GM18505 (cell line): ENCODE measurements at regions not wholly inside any gene's neighbourhood (a gene's known extent, or its start where the extent isn't known, plus 50 kb on each side); places are given as distances from the start of the nearest gene placed in this dataset.
A peak's percentile ranks its signal among the peaks of the same experiment; 100 is the strongest.

Source experiments
- ATAC-seq: cut with Tn5 transposase; IDR thresholded peaks from one replicate; pipeline ENCODE4 v1.9.1; 2021; ENCODE audit not compliant: unreplicated experiment
- POLR2A ChIP-seq: IDR thresholded peaks from 4 replicates; pipeline ENCODE4 v1.6.1; 2011; ENCODE audit warnings: borderline replicate concordance; ENCODE audit not compliant: insufficient read depth, insufficient read length; ENCODE audit errors: extremely low read depth

GRCh38 chr3:153944084-153944483 lies 177.1 kb upstream of the ARHGEF26 start:
- no peak for TF ChIP-seq POLR2A
- no peak for ATAC-seq

GRCh38 chr3:153951276-153951675 lies 169.9 kb upstream of the ARHGEF26 start:
- no peak for ATAC-seq
- no peak for TF ChIP-seq POLR2A

GRCh38 chr3:153952091-153952490 lies 169.1 kb upstream of the ARHGEF26 start:
- TF ChIP-seq POLR2A: no peak
- ATAC-seq: no peak

- ATAC-seq: no peak
- TF ChIP-seq POLR2A: no peak
Observed at GRCh38 chr3:153956613-153957012, 164.6 kb upstream of the ARHGEF26 start.

GRCh38 chr3:153957421-153957820 lies 163.8 kb upstream of the ARHGEF26 start:
- ATAC-seq: no peak
- TF ChIP-seq POLR2A: no peak

- ATAC-seq: no peak
- TF ChIP-seq POLR2A: no peak
Observed at GRCh38 chr3:153958635-153959595, 162.3 kb upstream of the ARHGEF26 start.

GRCh38 chr3:153960458-153961074 lies 160.6 kb upstream of the ARHGEF26 start:
- ATAC-seq: no peak
- no peak for TF ChIP-seq POLR2A

- no peak for TF ChIP-seq POLR2A
- ATAC-seq: no peak
Observed at GRCh38 chr3:153961494-153961893, 159.7 kb upstream of the ARHGEF26 start.

- ATAC-seq: no peak
- no peak for TF ChIP-seq POLR2A
Observed at GRCh38 chr3:153963012-153963411, 158.2 kb upstream of the ARHGEF26 start.

- peak; percentile 45 for ATAC-seq
- no peak for TF ChIP-seq POLR2A
Observed at GRCh38 chr3:153967260-153967659, 153.9 kb upstream of the ARHGEF26 start.

- TF ChIP-seq POLR2A: no peak
- ATAC-seq: peak; percentile 46
Observed at GRCh38 chr3:153970047-153970446, 151.1 kb upstream of the ARHGEF26 start.

- no peak for ATAC-seq
- TF ChIP-seq POLR2A: no peak
Observed at GRCh38 chr3:153970741-153971347, 150.3 kb upstream of the ARHGEF26 start.

- no peak for ATAC-seq
- no peak for TF ChIP-seq POLR2A
Observed at GRCh38 chr3:153972862-153973261, 148.3 kb upstream of the ARHGEF26 start.

GRCh38 chr3:153973722-153974265 lies 147.4 kb upstream of the ARHGEF26 start:
- ATAC-seq: no peak
- no peak for TF ChIP-seq POLR2A

- ATAC-seq: no peak
- no peak for TF ChIP-seq POLR2A
Observed at GRCh38 chr3:153974614-153975013, 146.6 kb upstream of the ARHGEF26 start.
